IMR-90 (cell line): ENCODE measurements at regions not wholly inside any gene's neighbourhood (a gene's known extent, or its start where the extent isn't known, plus 50 kb on each side); places are given as distances from the start of the nearest gene placed in this dataset.

Experiments used
- ATAC-seq: fragments of 200-7000 bp; cut with Tn5 transposase; 2 replicates; pipeline ENCODE4 v1.9.1; 2020; ENCODE audit warnings: low read depth, mild to moderate bottlenecking, moderate library complexity
- BruUV-seq: library from RNA; stranded (reverse); fragments of 400-500 nt; replicated peaks from 2 replicates; lab custom pipeline; 2021; lab: Mats Ljungman, UMichigan
- CTCF ChIA-PET: fragments of 300-600 bp; formaldehyde crosslinking; extraction: SDS; loops from one replicate; lab custom pipeline; 2021; ENCODE audit warnings: antibody characterized with exemption; lab: Yijun Ruan, JAX
- POLR2A ChIA-PET: fragments of 300-600 bp; sonication (Branson Sonifier 250); formaldehyde crosslinking; loops from one replicate; lab custom pipeline; 2022; ENCODE audit warnings: antibody characterized with exemption; ENCODE audit not compliant: unreplicated experiment; lab: Charles Lee
- DNase-seq: peaks from one replicate; pipeline ENCODE4 v3.0.0; 2013
- H2AFZ ChIP-seq: replicated peaks from 2 replicates; pipeline ENCODE3; 2013; ENCODE audit warnings: low read length, mild to moderate bottlenecking; ENCODE audit not compliant: poor library complexity
- H2AK5ac ChIP-seq: 2 replicates; pipeline ENCODE4 v1.6.1; 2013; ENCODE audit warnings: low read depth, low read length, inconsistent platforms
- H2AK9ac ChIP-seq: replicated peaks from 2 replicates; pipeline ENCODE3; 2013; ENCODE audit warnings: mild to moderate bottlenecking, low read depth, low read length, moderate library complexity; ENCODE audit not compliant: poor library complexity
- H2BK120ac ChIP-seq: 2 replicates; pipeline ENCODE4 v1.6.1; 2013; ENCODE audit warnings: low read depth, low read length, inconsistent platforms
- H2BK15ac ChIP-seq: 3 replicates; pipeline ENCODE4 v1.6.1; 2013; ENCODE audit warnings: low read depth, low read length, inconsistent platforms
- H2BK20ac ChIP-seq: 2 replicates; pipeline ENCODE4 v1.6.1; 2013; ENCODE audit warnings: low read depth, mild to moderate bottlenecking, inconsistent platforms, low read length, moderate library complexity
- H2BK5ac ChIP-seq: 2 replicates; pipeline ENCODE4 v1.6.1; 2013; ENCODE audit warnings: mild to moderate bottlenecking, low read depth, low read length, inconsistent platforms; ENCODE audit not compliant: poor library complexity, severe bottlenecking
- H3K14ac ChIP-seq: replicated peaks from 2 replicates; pipeline ENCODE4 v1.6.1; 2013; ENCODE audit warnings: low read depth, low read length, inconsistent platforms
- H3K18ac ChIP-seq: 2 replicates; pipeline ENCODE4 v1.6.1; 2013; ENCODE audit warnings: low read depth, low read length, control low read depth
- H3K23ac ChIP-seq: 2 replicates; pipeline ENCODE4 v1.6.1; 2013; ENCODE audit warnings: low read depth, low read length, inconsistent platforms
- H3K27ac ChIP-seq: 2 replicates; pipeline ENCODE4 v1.5.1; 2013; ENCODE audit warnings: mild to moderate bottlenecking, control low read depth, low read length; ENCODE audit not compliant: insufficient read depth
- H3K27me3 ChIP-seq: 2 replicates; pipeline ENCODE4 v1.6.1; 2013; ENCODE audit warnings: low read length; ENCODE audit not compliant: control insufficient read depth, insufficient read depth
- H3K36me3 ChIP-seq: 2 replicates; pipeline ENCODE4 v1.6.1; 2013; ENCODE audit warnings: low read length, mixed read lengths; ENCODE audit not compliant: control insufficient read depth, insufficient read depth
- H3K4ac ChIP-seq: 2 replicates; pipeline ENCODE4 v1.6.1; 2013; ENCODE audit warnings: low read depth, low read length, inconsistent platforms
- H3K4me1 ChIP-seq: 2 replicates; pipeline ENCODE4 v1.6.1; 2013; ENCODE audit warnings: low read length, mixed read lengths; ENCODE audit not compliant: control insufficient read depth, insufficient read depth
- H3K4me2 ChIP-seq: 2 replicates; pipeline ENCODE4 v1.6.1; 2013; ENCODE audit warnings: low read depth, mild to moderate bottlenecking, control low read depth, low read length, moderate library complexity
- H3K4me3 ChIP-seq: 2 replicates; pipeline ENCODE4 v1.5.1; 2013; ENCODE audit warnings: low read depth, mild to moderate bottlenecking, control low read depth, low read length, moderate library complexity; ENCODE audit not compliant: insufficient read depth
- H3K56ac ChIP-seq: 2 replicates; pipeline ENCODE4 v1.6.1; 2013; ENCODE audit warnings: low read length, inconsistent platforms; ENCODE audit not compliant: insufficient read depth; ENCODE audit errors: extremely low read depth
- H3K79me1 ChIP-seq, 2 experiments: 2 replicates each; pipeline ENCODE4 v1.6.1; 2013; ENCODE audit warnings: low read length in 2 of 2, inconsistent platforms in 1 of 2, low read depth in 1 of 2
- H3K9ac ChIP-seq: 2 replicates; pipeline ENCODE4 v1.6.1; 2013; ENCODE audit warnings: low read depth, low read length, control low read depth
- H3K9me1 ChIP-seq: 2 replicates; pipeline ENCODE4 v1.6.1; 2013; ENCODE audit warnings: low read length, inconsistent platforms; ENCODE audit not compliant: insufficient read depth
- H3K9me3 ChIP-seq: 2 replicates; pipeline ENCODE4 v1.6.1; 2013; ENCODE audit warnings: low read length; ENCODE audit not compliant: control insufficient read depth, insufficient read depth
- H4K20me1 ChIP-seq: 2 replicates; pipeline ENCODE4 v1.6.1; 2013; ENCODE audit warnings: low read length, inconsistent platforms; ENCODE audit not compliant: insufficient read depth
- H4K5ac ChIP-seq: 2 replicates; pipeline ENCODE4 v1.6.1; 2013; ENCODE audit warnings: mild to moderate bottlenecking, low read depth, low read length, control low read depth
- H4K8ac ChIP-seq, 2 experiments: 2 replicates each; pipeline ENCODE4 v1.6.1; 2013; ENCODE audit warnings: low read depth in 2 of 2, low read length in 2 of 2, control low read depth in 1 of 2, inconsistent platforms in 1 of 2
- H4K91ac ChIP-seq: 2 replicates; pipeline ENCODE4 v1.6.1; 2013; ENCODE audit warnings: low read depth, low read length, inconsistent platforms; ENCODE audit not compliant: insufficient read depth
- CHD1 ChIP-seq: IDR thresholded peaks from 2 replicates; pipeline ENCODE4 v1.6.1; 2012; ENCODE audit warnings: low read depth, low read length, improper control_type of control experiment
- ELK1 ChIP-seq: fragments of 150-350 bp; IDR thresholded peaks from 2 replicates; pipeline ENCODE4 v1.6.1; 2016; ENCODE audit warnings: low read depth, mild to moderate bottlenecking, low read length, moderate library complexity, borderline replicate concordance
- FOS ChIP-seq: fragments of 150-350 bp; IDR thresholded peaks from 2 replicates; pipeline ENCODE4 v1.6.1; 2016; ENCODE audit warnings: low read depth, low read length
- MXI1 ChIP-seq: IDR thresholded peaks from 2 replicates; pipeline ENCODE4 v1.6.1; 2012; ENCODE audit warnings: low read depth, mild to moderate bottlenecking, low read length, moderate library complexity, borderline replicate concordance
- NFE2L2 ChIP-seq: fragments of 150-350 bp; IDR thresholded peaks from 2 replicates; pipeline ENCODE4 v1.6.1; 2016; ENCODE audit warnings: low read depth, mild to moderate bottlenecking, low read length
- RFX5 ChIP-seq: IDR thresholded peaks from 2 replicates; pipeline ENCODE4 v1.8.0; 2012; ENCODE audit warnings: low read depth, mild to moderate bottlenecking, low read length, moderate library complexity
- SMC3 ChIP-seq: fragments of 150-350 bp; IDR thresholded peaks from 2 replicates; pipeline ENCODE4 v1.6.1; 2016; ENCODE audit warnings: low read depth, mild to moderate bottlenecking, antibody characterized with exemption, low read length, moderate library complexity
- WGBS, 2 experiments: methylation state at CpG; one replicate each; pipeline versions ENCODE4 v1.1.5 to v1.1.7; 2013; ENCODE audit warnings: missing lambda C conversion rate in 2 of 2; ENCODE audit not compliant: insufficient read length in 1 of 2; ENCODE audit errors: extremely low coverage in 2 of 2; 5-methylcytosine and 5-hydroxymethylcytosine counted together
- dilution Hi-C: fragments of 300-500 bp; cut with HindIII; formaldehyde crosslinking; loops from one replicate; pipeline ENCODE4 v1.14.3; 2018; ENCODE audit warnings: low sequenced_read_pairs; ENCODE audit not compliant: unreplicated experiment
- in situ Hi-C: fragments of 300-500 bp; cut with MboI; formaldehyde crosslinking; loops from 3 replicates; pipeline ENCODE4 v1.14.3; 2019; ENCODE audit warnings: low sequenced_read_pairs, inconsistent platforms, mixed read lengths
- intact Hi-C: fragments of 100-400 bp; cut with micrococcal nuclease; formaldehyde crosslinking; loops from 2 replicates; pipeline ENCODE4 v1.10.0; 2022

GRCh38 chr2:181806039-181806392 lies 85.5 kb upstream of the ITPRID2 start:
- Histone ChIP-seq H3K18ac (peak overlapping the region; percentile 93), H3K4ac (peak overlapping the region; percentile 82), H4K20me1 (no peaks in the 10 kb centered on the region), H3K9ac (no peak overlapping the region), H4K8ac (peak overlapping the region; percentile 72 to 87), H3K27me3 (no peaks in the 10 kb centered on the region), H3K4me2 (0 out of 2 replicates have a peak overlapping the region, but pooled peaks have one; percentile 18), H3K14ac (peak overlapping the region; percentile 59), H2AK9ac (peak overlapping the region; percentile 85), H3K79me1 (no peaks in the 10 kb centered on the region), H2AFZ (peak overlapping the region; percentile 75), H3K36me3 (no peaks in the 10 kb centered on the region), H2BK120ac (peak overlapping the region; percentile 95), H2AK5ac (peak overlapping the region; percentile 59), H4K91ac (peak overlapping the region; percentile 87), H3K4me1 (peaks cover 13% of the 10 kb centered on the region), H2BK15ac (peak overlapping the region; percentile 94), H4K5ac (peak overlapping the region; percentile 89; the same call in 1 of the 2 replicates), H2BK20ac (peak overlapping the region; percentile 82), H3K4me3 (no peak overlapping the region), H3K9me1 (peaks cover 5% of the 10 kb centered on the region), H3K27ac (peak overlapping the region; percentile 57), H3K9me3 (no peaks in the 10 kb centered on the region), H3K23ac (peak overlapping the region; percentile 90), H3K56ac (peak overlapping the region; percentile 52; the same call in 1 of the 2 replicates), H2BK5ac (peak overlapping the region; percentile 88)
- BruUV-seq, result no TSS peak
- DNase-seq (no peak), ATAC-seq (no peak)
- intact Hi-C loops (no loop called here), in situ Hi-C loops (no loop called here), dilution Hi-C loops (no loop called here)
- TF ChIP-seq ELK1, result no peak
- no peak for TF ChIP-seq FOS
- TF ChIP-seq NFE2L2, result no peak
- no peak for TF ChIP-seq MXI1
- TF ChIP-seq SMC3, result no peak
- TF ChIP-seq CHD1, result no peak
- TF ChIP-seq RFX5, result no peak
- ChIA-PET CTCF (no interaction called here), POLR2A (no interaction called here)
- no CpG with 5 or more reads among the region's 1 CpG for WGBS, 2 experiments
